Psoas muscle (tissue), 7 donors: ENCODE measurements at regions not wholly inside any gene's neighbourhood (a gene's known extent, or its start where the extent isn't known, plus 50 kb on each side); places are given as distances from the start of the nearest gene placed in this dataset.

Source experiments
- ATAC-seq, 4 donors: fragments of 200-7000 bp; cut with Tn5 transposase; one replicate each; pipeline ENCODE4 v1.9.1; 2020; ENCODE audit warnings: moderate library complexity in 3 of 4, mild to moderate bottlenecking in 2 of 4
- DNase-seq, 2 donors: peaks; one replicate each; pipeline ENCODE4 v3.0.0-alpha.2; 2020
- H3K27ac ChIP-seq: fragments of 200-600 bp; one replicate; pipeline ENCODE4 v1.8.0; 2022
- H3K27me3 ChIP-seq, 3 donors: fragments of 200-600 bp in 1 of 3; one replicate each; pipeline versions ENCODE4 v1.6.1 to v1.8.0; 2013 to 2022; ENCODE audit warnings: low read length in 2 of 3, mild to moderate bottlenecking in 2 of 3, moderate library complexity in 1 of 3; ENCODE audit not compliant: insufficient read depth in 3 of 3
- H3K36me3 ChIP-seq, 2 donors: fragments of 200-600 bp in 1 of 2; one replicate each; pipeline versions ENCODE4 v1.6.1 to v1.8.0; 2013 to 2022; ENCODE audit warnings: low read depth in 1 of 2, mild to moderate bottlenecking in 1 of 2, moderate library complexity in 1 of 2; ENCODE audit not compliant: insufficient read depth in 1 of 2
- H3K4me1 ChIP-seq: fragments of 200-600 bp; one replicate; pipeline ENCODE4 v1.8.0; 2022
- H3K4me3 ChIP-seq: fragments of 200-600 bp; one replicate; pipeline ENCODE4 v1.8.0; 2022; ENCODE audit warnings: mild to moderate bottlenecking
- H3K9me3 ChIP-seq: fragments of 200-600 bp; one replicate; pipeline ENCODE4 v1.8.0; 2022
- WGBS, 3 donors: extraction: QIAGEN DNeasy Blood & Tissue Kit; methylation state at CpG; one replicate each; pipeline versions ENCODE4 v1.1.6 to v1.1.7; 2013; 5-methylcytosine and 5-hydroxymethylcytosine counted together
- intact Hi-C, 2 donors: fragments of 100-400 bp; cut with DNase I; formaldehyde crosslinking; loops; one replicate each; pipeline versions ENCODE4 v1.11.0 to v1.14.2; 2022
- TF ChIP-seq, protein P1 (sequence below): fragments of 200-600 bp; IDR thresholded peaks from one replicate; pipeline ENCODE4 v1.8.0; 2022; ENCODE audit warnings: antibody characterized with exemption
- donor health status: healthy with polysubstance abuse.
- donor health status: DM: no; HTN: no; CAD: no; lungs with moderate emphysema.
- donor health status: Bipolar disorder and iron deficiency.
- donor health status: healthy.
- donor health status: DM: yes; HTN: yes; CAD: no.
- donor health status: DM: no; HTN: no; CAD: no.
- donor health status: DM: yes; HTN: yes; CAD: no.

DNA sequence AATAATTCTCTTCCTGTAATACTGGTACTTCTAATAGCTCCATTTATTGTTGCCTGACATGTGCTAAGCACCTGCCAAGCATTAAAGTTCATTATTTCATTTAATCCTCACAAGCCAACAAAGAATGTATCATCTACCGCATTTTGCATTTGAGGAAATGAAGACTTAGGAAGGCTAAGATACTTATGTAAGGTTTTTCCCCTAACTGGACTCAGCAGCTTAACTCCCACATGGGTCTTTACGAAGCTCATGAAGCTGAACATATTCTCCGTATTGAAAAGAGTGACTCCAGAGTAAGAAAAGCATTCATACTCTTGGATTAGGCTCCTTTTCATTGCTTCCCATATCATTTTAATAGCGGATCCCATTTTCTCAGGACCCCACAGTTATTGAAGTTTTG, 155.7 kb upstream of the TMEM72 start:
- H3K27me3 ChIP-seq, result no peaks in the 10 kb centered on the region
- 81 to 84% (median 83%) methylated on average over 4 of the region's 4 CpGs for WGBS, 3 donors
- no peak overlapping the region for H3K27ac ChIP-seq
- ATAC-seq (no peak), DNase-seq (no peak)
- no peaks in the 10 kb centered on the region for H3K36me3 ChIP-seq
- no peaks in the 10 kb centered on the region for H3K4me1 ChIP-seq
- H3K9me3 ChIP-seq, result no peaks in the 10 kb centered on the region
- intact Hi-C loops, result no loop called here
- H3K4me3 ChIP-seq, result no peak overlapping the region
- TF ChIP-seq, protein P1, sequence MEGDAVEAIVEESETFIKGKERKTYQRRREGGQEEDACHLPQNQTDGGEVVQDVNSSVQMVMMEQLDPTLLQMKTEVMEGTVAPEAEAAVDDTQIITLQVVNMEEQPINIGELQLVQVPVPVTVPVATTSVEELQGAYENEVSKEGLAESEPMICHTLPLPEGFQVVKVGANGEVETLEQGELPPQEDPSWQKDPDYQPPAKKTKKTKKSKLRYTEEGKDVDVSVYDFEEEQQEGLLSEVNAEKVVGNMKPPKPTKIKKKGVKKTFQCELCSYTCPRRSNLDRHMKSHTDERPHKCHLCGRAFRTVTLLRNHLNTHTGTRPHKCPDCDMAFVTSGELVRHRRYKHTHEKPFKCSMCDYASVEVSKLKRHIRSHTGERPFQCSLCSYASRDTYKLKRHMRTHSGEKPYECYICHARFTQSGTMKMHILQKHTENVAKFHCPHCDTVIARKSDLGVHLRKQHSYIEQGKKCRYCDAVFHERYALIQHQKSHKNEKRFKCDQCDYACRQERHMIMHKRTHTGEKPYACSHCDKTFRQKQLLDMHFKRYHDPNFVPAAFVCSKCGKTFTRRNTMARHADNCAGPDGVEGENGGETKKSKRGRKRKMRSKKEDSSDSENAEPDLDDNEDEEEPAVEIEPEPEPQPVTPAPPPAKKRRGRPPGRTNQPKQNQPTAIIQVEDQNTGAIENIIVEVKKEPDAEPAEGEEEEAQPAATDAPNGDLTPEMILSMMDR, result no peak

- Histone ChIP-seq H3K9me3 (no peaks in the 10 kb centered on the region), H3K4me1 (no peaks in the 10 kb centered on the region), H3K27ac (no peak overlapping the region), H3K4me3 (no peak overlapping the region), H3K27me3 (no peaks in the 10 kb centered on the region), H3K36me3 (no peaks in the 10 kb centered on the region)
- ATAC-seq, result no peak
- intact Hi-C loops, result no loop called here
- TF ChIP-seq, protein P1, result no peak
- WGBS, 3 donors, result 77 to 83% (median 81%) methylated on average over 6 of the region's 6 CpGs
- DNase-seq, result no peak
Measured at GRCh38 chr10:44756216-44756615, 154.9 kb upstream of the TMEM72 start.

GRCh38 chr10:44757551-44758205, 153.5 kb upstream of the TMEM72 start:
- H3K9me3 ChIP-seq, result no peaks in the 10 kb centered on the region
- intact Hi-C loops, result no loop called here
- TF ChIP-seq, protein P1, result no peak
- H3K27ac ChIP-seq, result no peak overlapping the region
- H3K36me3 ChIP-seq, result no peaks in the 10 kb centered on the region
- 84 to 88% (median 86%) methylated on average over 5 of the region's 5 CpGs for WGBS, 3 donors
- no peaks in the 10 kb centered on the region for H3K27me3 ChIP-seq
- H3K4me1 ChIP-seq, result no peaks in the 10 kb centered on the region
- no peak overlapping the region for H3K4me3 ChIP-seq
- DNase-seq (no peak), ATAC-seq (no peak)

GRCh38 chr10:44759122-44759521, 152.0 kb upstream of the TMEM72 start:
- 60 to 68% (median 64%) methylated on average over 5 of the region's 5 CpGs for WGBS, 3 donors
- no peaks in the 10 kb centered on the region for H3K9me3 ChIP-seq
- no peak overlapping the region for H3K27ac ChIP-seq
- intact Hi-C loops, result no loop called here
- TF ChIP-seq, protein P1, result no peak
- no peaks in the 10 kb centered on the region for H3K27me3 ChIP-seq
- no peaks in the 10 kb centered on the region for H3K4me1 ChIP-seq
- no peak overlapping the region for H3K4me3 ChIP-seq
- H3K36me3 ChIP-seq, result no peaks in the 10 kb centered on the region
- no peak for ATAC-seq
- DNase-seq, result no peak

GRCh38 chr10:44760513-44760912, 150.6 kb upstream of the TMEM72 start:
- Histone ChIP-seq H3K4me3 (no peak overlapping the region), H3K36me3 (no peaks in the 10 kb centered on the region), H3K4me1 (no peaks in the 10 kb centered on the region), H3K9me3 (no peaks in the 10 kb centered on the region), H3K27me3 (no peaks in the 10 kb centered on the region), H3K27ac (no peak overlapping the region)
- TF ChIP-seq, protein P1, result no peak
- intact Hi-C loops, result no loop called here
- no peak for DNase-seq
- 64 to 85% (median 72%) methylated on average over 1 of the region's 1 CpG for whole genome bisulfite sequencing, 3 donors
- ATAC-seq, result no peak
